ENCODE measurements at regions not wholly inside any gene's neighbourhood (a gene's known extent, or its start where the extent isn't known, plus 50 kb on each side); places are given as distances from the start of the nearest gene placed in this dataset.
"Not testable (repeated sequence)": the region's sequence is repeated elsewhere in the genome, so short reads cannot be mapped to it uniquely, and the experiment has no call there.

- no peak for DNase-seq (ENCODE audit: low read depth)
- no peak for TF ChIP-seq CTCF (IDR thresholded peaks at IDR 0.05; ENCODE audit: control insufficient read depth, insufficient read depth, low read depth, low read length, missing control alignments)
- no peak overlapping the region for H3K4me3 ChIP-seq (ENCODE audit: control insufficient read depth, low read depth, low read length)
Observed at GRCh38 chr15:53129121-53129904, 339.2 kb upstream of the ONECUT1 start.

- TF ChIP-seq CTCF (IDR thresholded peaks at IDR 0.05; ENCODE audit: control insufficient read depth, insufficient read depth, low read depth, low read length, missing control alignments), result no peak
- no peak overlapping the region for H3K4me3 ChIP-seq (ENCODE audit: control insufficient read depth, low read depth, low read length)
- DNase-seq (ENCODE audit: low read depth), result no peak
Observed at GRCh38 chr15:53128652-53129051, 338.5 kb upstream of the ONECUT1 start.

DNA sequence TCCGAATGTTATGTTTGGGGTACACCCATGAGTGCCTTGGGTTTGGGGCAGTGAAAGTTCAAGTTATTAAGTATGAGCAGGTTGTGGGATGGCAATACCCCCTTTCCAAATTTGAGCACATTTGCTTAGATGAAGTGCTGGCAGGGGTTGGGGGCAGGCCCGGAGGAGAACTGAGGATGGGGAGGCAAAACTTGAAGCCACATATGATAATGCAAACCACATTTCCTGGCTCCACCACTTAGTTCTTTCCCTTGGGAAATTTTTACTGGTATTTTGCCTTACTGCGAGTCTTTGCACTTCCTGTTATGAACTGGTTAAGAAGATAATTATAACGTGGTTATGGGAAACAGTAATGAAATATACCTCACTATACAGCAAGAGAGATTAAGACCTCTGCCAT, 336.0 kb upstream of the ONECUT1 start:
- DNase-seq (ENCODE audit: low read depth), result no peak
- no peak overlapping the region for H3K4me3 ChIP-seq (ENCODE audit: control insufficient read depth, low read depth, low read length)
- no peak for TF ChIP-seq CTCF (IDR thresholded peaks at IDR 0.05; ENCODE audit: control insufficient read depth, insufficient read depth, low read depth, low read length, missing control alignments)

- H3K4me3 ChIP-seq (ENCODE audit: control insufficient read depth, low read depth, low read length), result no peak overlapping the region
- DNase-seq (ENCODE audit: low read depth), result no peak
- no peak for TF ChIP-seq CTCF (IDR thresholded peaks at IDR 0.05; ENCODE audit: control insufficient read depth, insufficient read depth, low read depth, low read length, missing control alignments)
Observed at GRCh38 chr15:53122818-53123217, 332.7 kb upstream of the ONECUT1 start.

- DNase-seq (ENCODE audit: low read depth); H3K4me3 ChIP-seq (ENCODE audit: control insufficient read depth, low read depth, low read length): not testable (repeated sequence)
Observed at GRCh38 chr15:53116915-53117314, 326.8 kb upstream of the ONECUT1 start.

DNA sequence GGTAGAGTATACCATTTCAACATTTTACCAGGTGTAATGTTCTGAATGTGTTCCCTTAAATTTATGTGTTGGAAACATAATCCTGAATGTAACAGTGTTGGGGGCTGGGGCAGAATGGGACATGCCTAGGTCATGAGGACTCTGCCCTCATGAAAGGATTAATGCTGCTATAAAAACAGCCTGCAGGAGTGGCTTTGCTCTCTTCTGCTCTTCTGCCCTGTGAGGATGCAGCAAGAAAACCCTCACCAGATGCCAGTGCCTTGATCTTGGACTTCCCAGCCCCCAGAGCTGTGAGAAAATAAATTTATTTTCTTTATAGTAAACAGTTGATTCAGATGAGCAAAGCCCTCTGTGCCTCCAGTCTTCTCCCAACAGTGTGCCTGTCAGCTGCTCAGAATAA, 326.0 kb upstream of the ONECUT1 start:
- no peak for DNase-seq (ENCODE audit: low read depth)
- H3K4me3 ChIP-seq (ENCODE audit: control insufficient read depth, low read depth, low read length), result no peak overlapping the region
- no peak for TF ChIP-seq CTCF (IDR thresholded peaks at IDR 0.05; ENCODE audit: control insufficient read depth, insufficient read depth, low read depth, low read length, missing control alignments)

DNA sequence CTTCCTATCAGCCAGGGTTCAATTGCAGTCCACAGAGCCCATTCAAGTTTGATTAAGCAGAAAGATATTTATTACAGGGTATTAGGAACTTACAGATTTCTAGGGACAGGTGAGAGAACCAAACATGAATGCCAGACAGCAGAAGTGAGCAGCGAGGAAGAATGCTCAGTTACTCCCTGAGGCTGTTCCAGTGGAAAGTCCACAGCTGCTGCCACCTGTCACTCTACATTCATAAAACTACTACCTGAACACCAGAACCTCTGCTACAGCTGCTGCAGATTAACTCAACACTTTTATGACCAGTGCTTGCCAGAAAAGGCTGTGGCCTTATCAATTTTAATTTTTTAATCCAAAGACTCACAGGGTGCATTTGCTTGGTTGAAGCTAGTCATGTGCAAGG, 325.4 kb upstream of the ONECUT1 start:
- no peak overlapping the region for H3K4me3 ChIP-seq (ENCODE audit: control insufficient read depth, low read depth, low read length)
- DNase-seq (ENCODE audit: low read depth), result no peak
- TF ChIP-seq CTCF (IDR thresholded peaks at IDR 0.05; ENCODE audit: control insufficient read depth, insufficient read depth, low read depth, low read length, missing control alignments), result no peak
